PFSK-1 (cell line): ENCODE measurements at regions not wholly inside any gene's neighbourhood (a gene's known extent, or its start where the extent isn't known, plus 50 kb on each side); places are given as distances from the start of the nearest gene placed in this dataset.

ENCODE experiments used
- FOXP2 ChIP-seq: optimal IDR thresholded peaks from 2 replicates; pipeline ENCODE3; 2011; ENCODE audit warnings: borderline replicate concordance, control low read depth, inconsistent platforms; ENCODE audit not compliant: insufficient read depth; ENCODE audit errors: extremely low read length, extremely low read depth
- POLR2AphosphoS5 ChIP-seq: IDR thresholded peaks from 2 replicates; pipeline ENCODE4 v1.6.1; 2012; ENCODE audit warnings: low read depth, mild to moderate bottlenecking, control low read depth, low read length, moderate library complexity
- SIN3A ChIP-seq: IDR thresholded peaks from 2 replicates; pipeline ENCODE4 v1.6.1; 2012; ENCODE audit warnings: mild to moderate bottlenecking, low read length, moderate library complexity, borderline replicate concordance; ENCODE audit not compliant: insufficient read depth
- TAF1 ChIP-seq: IDR thresholded peaks from 2 replicates; pipeline ENCODE4 v1.6.1; 2012; ENCODE audit warnings: low read length, control low read depth, borderline replicate concordance; ENCODE audit not compliant: insufficient read depth
- TF ChIP-seq, protein P1 (sequence below), 2 experiments: IDR thresholded peaks; 2 replicates each; pipeline versions ENCODE4 v1.6.1 to v1.8.0; 2011 to 2012; ENCODE audit warnings: low read depth in 2 of 2, low read length in 2 of 2, control low read depth in 1 of 2, inconsistent platforms in 1 of 2, mild to moderate bottlenecking in 1 of 2, moderate library complexity in 1 of 2; ENCODE audit not compliant: insufficient read depth in 1 of 2

DNA sequence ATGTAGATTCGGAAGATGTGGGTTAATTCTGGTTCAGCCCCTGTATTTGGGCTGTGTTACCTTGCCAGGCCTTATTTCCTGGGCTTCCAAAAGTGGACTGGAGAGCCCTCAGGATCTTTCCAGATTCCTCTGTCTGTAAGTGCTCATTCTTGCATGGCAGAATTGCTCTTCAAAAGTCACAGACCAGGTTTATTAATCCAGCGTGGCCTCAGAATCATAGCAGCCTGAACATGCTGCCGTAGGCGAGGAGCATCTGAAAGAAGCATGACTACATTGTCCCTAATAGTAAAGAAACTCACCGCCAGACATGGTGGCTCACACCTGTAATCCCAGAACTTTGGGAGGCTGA is 307.8 kb downstream of the GADD45G start:
- no peak for TF ChIP-seq POLR2AphosphoS5
- TF ChIP-seq, protein P1, sequence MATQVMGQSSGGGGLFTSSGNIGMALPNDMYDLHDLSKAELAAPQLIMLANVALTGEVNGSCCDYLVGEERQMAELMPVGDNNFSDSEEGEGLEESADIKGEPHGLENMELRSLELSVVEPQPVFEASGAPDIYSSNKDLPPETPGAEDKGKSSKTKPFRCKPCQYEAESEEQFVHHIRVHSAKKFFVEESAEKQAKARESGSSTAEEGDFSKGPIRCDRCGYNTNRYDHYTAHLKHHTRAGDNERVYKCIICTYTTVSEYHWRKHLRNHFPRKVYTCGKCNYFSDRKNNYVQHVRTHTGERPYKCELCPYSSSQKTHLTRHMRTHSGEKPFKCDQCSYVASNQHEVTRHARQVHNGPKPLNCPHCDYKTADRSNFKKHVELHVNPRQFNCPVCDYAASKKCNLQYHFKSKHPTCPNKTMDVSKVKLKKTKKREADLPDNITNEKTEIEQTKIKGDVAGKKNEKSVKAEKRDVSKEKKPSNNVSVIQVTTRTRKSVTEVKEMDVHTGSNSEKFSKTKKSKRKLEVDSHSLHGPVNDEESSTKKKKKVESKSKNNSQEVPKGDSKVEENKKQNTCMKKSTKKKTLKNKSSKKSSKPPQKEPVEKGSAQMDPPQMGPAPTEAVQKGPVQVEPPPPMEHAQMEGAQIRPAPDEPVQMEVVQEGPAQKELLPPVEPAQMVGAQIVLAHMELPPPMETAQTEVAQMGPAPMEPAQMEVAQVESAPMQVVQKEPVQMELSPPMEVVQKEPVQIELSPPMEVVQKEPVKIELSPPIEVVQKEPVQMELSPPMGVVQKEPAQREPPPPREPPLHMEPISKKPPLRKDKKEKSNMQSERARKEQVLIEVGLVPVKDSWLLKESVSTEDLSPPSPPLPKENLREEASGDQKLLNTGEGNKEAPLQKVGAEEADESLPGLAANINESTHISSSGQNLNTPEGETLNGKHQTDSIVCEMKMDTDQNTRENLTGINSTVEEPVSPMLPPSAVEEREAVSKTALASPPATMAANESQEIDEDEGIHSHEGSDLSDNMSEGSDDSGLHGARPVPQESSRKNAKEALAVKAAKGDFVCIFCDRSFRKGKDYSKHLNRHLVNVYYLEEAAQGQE (IDR thresholded peaks at IDR 0.05; ENCODE audit: insufficient read depth in 1 of 2, low read depth in 2 of 2, low read length in 2 of 2), result no peak
- TF ChIP-seq SIN3A, result no peak
- no peak for TF ChIP-seq TAF1
- no peak for TF ChIP-seq FOXP2

DNA sequence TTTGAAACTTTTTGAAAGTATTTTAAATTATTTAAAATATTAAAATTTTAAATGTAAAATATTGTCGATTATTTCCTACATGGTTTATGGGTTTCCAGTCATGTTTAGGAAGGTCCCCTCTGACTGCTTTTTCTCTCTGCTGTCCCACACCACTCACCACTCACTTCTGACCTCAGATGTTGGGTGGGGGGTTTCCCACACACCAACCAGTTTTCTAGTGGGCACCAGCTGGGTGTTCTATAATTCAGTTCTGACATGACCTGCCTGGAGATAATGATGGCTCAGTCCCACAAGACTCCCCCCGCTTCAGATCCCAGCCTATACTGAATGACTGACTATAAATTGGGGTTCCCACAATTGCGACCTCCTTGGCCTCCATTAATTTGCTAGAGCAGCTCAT is 310.4 kb downstream of the GADD45G start:
- no peak for TF ChIP-seq FOXP2
- TF ChIP-seq POLR2AphosphoS5, result no peak
- TF ChIP-seq SIN3A, result no peak
- TF ChIP-seq, protein P1 (IDR thresholded peaks at IDR 0.05; ENCODE audit: insufficient read depth in 1 of 2, low read depth in 2 of 2, low read length in 2 of 2), result no peak
- TF ChIP-seq TAF1, result no peak

- TF ChIP-seq, protein P1 (IDR thresholded peaks at IDR 0.05; ENCODE audit: insufficient read depth in 1 of 2, low read depth in 2 of 2, low read length in 2 of 2), result no peak
These were observed 311.3 kb downstream of the GADD45G start for GRCh38 chr9:89916001-89916597.

DNA sequence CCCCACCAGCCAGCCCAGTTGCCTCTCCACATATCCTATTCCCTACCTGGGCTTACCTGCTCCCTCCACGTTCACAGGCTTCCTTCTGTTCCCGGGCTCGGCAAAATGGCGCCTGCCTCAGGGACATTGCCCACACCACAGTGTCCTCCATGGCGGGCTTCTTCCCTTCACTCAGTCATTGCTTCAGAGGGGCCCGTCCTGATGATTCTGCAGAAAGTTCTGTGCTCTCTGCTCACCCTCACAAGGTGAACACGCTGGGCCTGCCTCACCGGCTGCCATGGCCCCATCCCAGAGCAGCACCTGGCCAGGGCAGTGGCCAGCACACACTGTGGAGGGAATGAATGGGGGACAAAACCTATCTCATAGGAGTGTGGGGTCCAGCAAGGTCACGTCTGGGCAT is 313.0 kb downstream of the GADD45G start:
- TF ChIP-seq FOXP2 (no peak), TAF1 (no peak), POLR2AphosphoS5 (no peak), SIN3A (no peak)
- TF ChIP-seq, protein P1 (IDR thresholded peaks at IDR 0.05; ENCODE audit: insufficient read depth in 1 of 2, low read depth in 2 of 2, low read length in 2 of 2), result no peak

DNA sequence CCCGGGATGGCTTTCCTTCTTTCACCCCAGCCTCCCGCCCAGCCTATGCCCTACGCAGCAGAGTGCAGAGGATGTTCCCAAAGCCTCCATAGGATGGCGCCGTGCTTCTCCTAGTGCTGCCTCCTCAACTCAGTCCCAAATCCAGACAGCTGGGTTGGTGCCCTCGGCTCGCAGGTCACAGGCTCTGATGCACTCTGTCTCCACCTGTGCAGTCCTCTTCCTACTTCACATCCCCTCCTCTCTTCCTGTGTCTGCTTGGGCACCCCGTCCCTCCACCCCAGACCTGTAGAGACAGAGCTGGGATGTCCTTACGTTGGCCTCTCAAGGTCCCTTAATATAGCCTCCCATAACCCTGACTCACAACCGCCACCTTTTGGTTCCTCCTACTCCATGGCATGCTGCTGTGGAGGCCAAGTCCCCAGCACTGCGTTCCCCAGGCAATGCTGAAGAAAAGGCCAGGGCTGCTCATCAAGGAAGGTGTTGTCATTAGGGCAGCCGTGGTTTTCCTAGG is 314.4 kb downstream of the GADD45G start:
- no peak for TF ChIP-seq FOXP2
- no peak for TF ChIP-seq SIN3A
- no peak for TF ChIP-seq TAF1
- TF ChIP-seq, protein P1 (IDR thresholded peaks at IDR 0.05; ENCODE audit: insufficient read depth in 1 of 2, low read depth in 2 of 2, low read length in 2 of 2), result no peak
- TF ChIP-seq POLR2AphosphoS5, result no peak
